Subcutaneous abdominal adipose tissue (tissue), 5 donors: ENCODE measurements at regions not wholly inside any gene's neighbourhood (a gene's known extent, or its start where the extent isn't known, plus 50 kb on each side); places are given as distances from the start of the nearest gene placed in this dataset.

Experiments
- H3K27ac ChIP-seq: one replicate; pipeline ENCODE4 v1.7.0; 2013; ENCODE audit warnings: low read depth, mild to moderate bottlenecking, inconsistent platforms, low read length, moderate library complexity
- H3K27me3 ChIP-seq, 5 donors: one replicate each; pipeline ENCODE4 v1.7.0; 2013; ENCODE audit warnings: low read length in 5 of 5, inconsistent platforms in 1 of 5; ENCODE audit not compliant: control insufficient read depth in 5 of 5, insufficient read depth in 4 of 5
- H3K36me3 ChIP-seq, 5 donors: one replicate each; pipeline ENCODE4 v1.7.0; 2013; ENCODE audit warnings: low read length in 5 of 5; ENCODE audit not compliant: control insufficient read depth in 5 of 5, insufficient read depth in 5 of 5
- H3K4me1 ChIP-seq, 5 donors: one replicate each; pipeline ENCODE4 v1.7.0; 2013; ENCODE audit warnings: low read length in 5 of 5, mild to moderate bottlenecking in 3 of 5, moderate library complexity in 1 of 5; ENCODE audit not compliant: control insufficient read depth in 5 of 5, insufficient read depth in 5 of 5
- H3K4me3 ChIP-seq, 5 donors: one replicate each; pipeline ENCODE4 v1.7.0; 2013; ENCODE audit warnings: low read length in 5 of 5, low read depth in 1 of 5
- H3K9ac ChIP-seq, 5 donors: one replicate each; pipeline ENCODE4 v1.7.0; 2013; ENCODE audit warnings: low read length in 5 of 5, mild to moderate bottlenecking in 4 of 5, moderate library complexity in 3 of 5
- H3K9me3 ChIP-seq, 5 donors: one replicate each; pipeline ENCODE4 v1.7.0; 2013; ENCODE audit warnings: low read length in 5 of 5; ENCODE audit not compliant: control insufficient read depth in 5 of 5
- donor health status: healthy.
- donor health status: healthy.
- donor health status: healthy.
- donor health status: healthy.
- donor health status: healthy.

- peaks cover 0 to 3% (median 0%) of the 10 kb centered on the region in 5 donors for H3K27me3 ChIP-seq
- H3K36me3 ChIP-seq: no peaks in the 10 kb centered on the region
- H3K9me3 ChIP-seq: no peaks in the 10 kb centered on the region
- H3K4me1 ChIP-seq: no peaks in the 10 kb centered on the region
- no peak overlapping the region for H3K4me3 ChIP-seq
- no peak overlapping the region for H3K27ac ChIP-seq
- H3K9ac ChIP-seq: no peak overlapping the region
Measured at GRCh38 chr1:119318466-119319309, 49.9 kb upstream of the HAO2 start.
